ENCODE measurements at regions not wholly inside any gene's neighbourhood (a gene's known extent, or its start where the extent isn't known, plus 50 kb on each side); places are given as distances from the start of the nearest gene placed in this dataset.

DNA sequence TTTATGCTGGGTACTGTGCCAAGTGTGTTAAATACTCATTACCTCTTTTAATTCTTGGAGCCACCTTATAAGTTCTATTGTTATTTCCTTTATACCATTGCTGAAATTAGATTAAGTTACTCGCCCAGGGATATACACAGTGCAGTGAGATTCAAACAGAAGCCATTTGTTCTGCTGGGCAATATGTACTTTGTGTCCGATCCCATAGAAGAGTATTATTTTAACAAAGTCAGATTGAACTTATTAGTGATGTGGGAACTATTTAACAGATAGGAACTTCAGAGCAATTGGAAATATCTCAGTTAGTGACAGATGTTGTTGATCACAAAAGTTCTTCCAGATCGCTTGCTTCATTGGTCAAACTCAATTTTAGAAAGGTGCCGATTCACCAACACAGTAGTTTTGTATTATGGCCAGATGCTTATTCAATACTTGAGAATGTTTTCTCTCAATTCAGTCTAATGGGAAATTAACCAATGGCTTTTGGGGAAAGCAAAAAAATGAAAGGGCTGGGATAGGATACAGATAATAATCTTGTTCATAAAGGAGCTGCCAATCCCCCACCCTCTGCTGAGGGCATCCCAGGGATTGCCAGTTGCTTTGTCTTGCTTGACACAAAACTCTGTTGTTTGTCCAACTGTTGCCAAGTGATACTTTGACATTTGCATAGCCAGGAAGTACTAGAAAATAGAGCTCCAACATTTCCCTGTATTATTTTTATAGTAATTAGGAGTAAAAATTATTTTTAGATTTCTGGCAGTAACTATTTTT lies 94.8 kb upstream of the SEMA6A start:
- no TSS peak for BruUV-seq (replicated peaks)
- Mint-ChIP-seq H3K4me1 (ENCODE audit: insufficient read depth, unreplicated experiment) (no peaks in the 10 kb centered on the region), H3K4me3 (ENCODE audit: unreplicated experiment) (no peak overlapping the region), H3K9me3 (ENCODE audit: unreplicated experiment) (no peaks in the 10 kb centered on the region), H3K27me3 (ENCODE audit: insufficient read depth, unreplicated experiment) (no peaks in the 10 kb centered on the region), H3K36me3 (ENCODE audit: insufficient read depth, unreplicated experiment) (no peaks in the 10 kb centered on the region), H3K27ac (ENCODE audit: low read depth, unreplicated experiment) (no peak overlapping the region)
- intact Hi-C loops (cut with micrococcal nuclease), result no loop called here
- TF ChIP-seq, protein P1, sequence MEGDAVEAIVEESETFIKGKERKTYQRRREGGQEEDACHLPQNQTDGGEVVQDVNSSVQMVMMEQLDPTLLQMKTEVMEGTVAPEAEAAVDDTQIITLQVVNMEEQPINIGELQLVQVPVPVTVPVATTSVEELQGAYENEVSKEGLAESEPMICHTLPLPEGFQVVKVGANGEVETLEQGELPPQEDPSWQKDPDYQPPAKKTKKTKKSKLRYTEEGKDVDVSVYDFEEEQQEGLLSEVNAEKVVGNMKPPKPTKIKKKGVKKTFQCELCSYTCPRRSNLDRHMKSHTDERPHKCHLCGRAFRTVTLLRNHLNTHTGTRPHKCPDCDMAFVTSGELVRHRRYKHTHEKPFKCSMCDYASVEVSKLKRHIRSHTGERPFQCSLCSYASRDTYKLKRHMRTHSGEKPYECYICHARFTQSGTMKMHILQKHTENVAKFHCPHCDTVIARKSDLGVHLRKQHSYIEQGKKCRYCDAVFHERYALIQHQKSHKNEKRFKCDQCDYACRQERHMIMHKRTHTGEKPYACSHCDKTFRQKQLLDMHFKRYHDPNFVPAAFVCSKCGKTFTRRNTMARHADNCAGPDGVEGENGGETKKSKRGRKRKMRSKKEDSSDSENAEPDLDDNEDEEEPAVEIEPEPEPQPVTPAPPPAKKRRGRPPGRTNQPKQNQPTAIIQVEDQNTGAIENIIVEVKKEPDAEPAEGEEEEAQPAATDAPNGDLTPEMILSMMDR (IDR thresholded peaks at IDR 0.05; ENCODE audit: unreplicated experiment), result no peak
- POLR2A ChIA-PET, result interaction anchor here (0.6 to 0.7 kb wide), 2 partner anchors 282 to 495 kb away, joined by 3 read pairs; no protein-coding TSS in a partner anchor
- DNase-seq (ENCODE audit: unreplicated experiment), result no peak
- CTCF ChIA-PET, result no interaction called here

DNA sequence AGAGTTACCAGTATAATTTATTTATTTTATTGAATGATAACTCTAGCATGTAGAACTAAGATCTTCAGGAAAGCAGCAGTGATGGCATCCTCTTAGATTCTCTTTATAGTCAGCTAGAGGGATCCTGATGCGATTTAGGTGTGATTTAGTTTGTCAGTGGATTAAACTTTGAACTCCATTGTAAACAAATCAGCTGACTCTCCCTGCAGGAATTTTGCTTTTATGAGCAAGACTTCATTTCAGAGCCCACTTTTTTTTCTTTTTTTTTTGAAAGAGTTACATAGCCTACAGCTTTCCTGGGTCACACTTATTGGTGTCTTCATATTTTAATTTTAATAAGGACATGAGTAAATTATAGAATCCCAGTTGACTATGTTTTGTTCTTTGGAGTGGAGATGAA lies 93.8 kb upstream of the SEMA6A start:
- intact Hi-C loops (cut with micrococcal nuclease), result no loop called here
- no TSS peak for BruUV-seq (replicated peaks)
- Mint-ChIP-seq H3K36me3 (ENCODE audit: insufficient read depth, unreplicated experiment) (no peaks in the 10 kb centered on the region), H3K9me3 (ENCODE audit: unreplicated experiment) (no peaks in the 10 kb centered on the region), H3K27ac (ENCODE audit: low read depth, unreplicated experiment) (no peak overlapping the region), H3K27me3 (ENCODE audit: insufficient read depth, unreplicated experiment) (no peaks in the 10 kb centered on the region), H3K4me1 (ENCODE audit: insufficient read depth, unreplicated experiment) (no peaks in the 10 kb centered on the region), H3K4me3 (ENCODE audit: unreplicated experiment) (no peak overlapping the region)
- DNase-seq (ENCODE audit: unreplicated experiment), result no peak
- POLR2A ChIA-PET, result no interaction called here
- CTCF ChIA-PET, result interaction anchor here (0.6 to 1.3 kb wide), 3 partner anchors 8 to 610 kb away, joined by 3 to 5 read pairs (median 3); no protein-coding TSS in a partner anchor
- TF ChIP-seq, protein P1 (IDR thresholded peaks at IDR 0.05; ENCODE audit: unreplicated experiment), result no peak

GRCh38 chr5:116666901-116667300 lies 92.3 kb upstream of the SEMA6A start:
- Mint-ChIP-seq H3K4me3 (ENCODE audit: unreplicated experiment) (no peak overlapping the region), H3K27me3 (ENCODE audit: insufficient read depth, unreplicated experiment) (no peaks in the 10 kb centered on the region), H3K9me3 (ENCODE audit: unreplicated experiment) (no peaks in the 10 kb centered on the region), H3K36me3 (ENCODE audit: insufficient read depth, unreplicated experiment) (no peaks in the 10 kb centered on the region), H3K4me1 (ENCODE audit: insufficient read depth, unreplicated experiment) (no peaks in the 10 kb centered on the region), H3K27ac (ENCODE audit: low read depth, unreplicated experiment) (no peak overlapping the region)
- intact Hi-C loops (cut with micrococcal nuclease), result no loop called here
- POLR2A ChIA-PET, result interaction anchor here (0.7 to 1.0 kb wide), 2 partner anchors 13 to 1358 kb away, joined by 3 read pairs; no protein-coding TSS in a partner anchor
- no TSS peak for BruUV-seq (replicated peaks)
- CTCF ChIA-PET, result interaction anchor here (0.6 kb wide), 1 partner anchor 1411 kb away, joined by 3 read pairs; no protein-coding TSS in a partner anchor
- TF ChIP-seq, protein P1 (IDR thresholded peaks at IDR 0.05; ENCODE audit: unreplicated experiment), result no peak
- no peak for DNase-seq (ENCODE audit: unreplicated experiment)

DNA sequence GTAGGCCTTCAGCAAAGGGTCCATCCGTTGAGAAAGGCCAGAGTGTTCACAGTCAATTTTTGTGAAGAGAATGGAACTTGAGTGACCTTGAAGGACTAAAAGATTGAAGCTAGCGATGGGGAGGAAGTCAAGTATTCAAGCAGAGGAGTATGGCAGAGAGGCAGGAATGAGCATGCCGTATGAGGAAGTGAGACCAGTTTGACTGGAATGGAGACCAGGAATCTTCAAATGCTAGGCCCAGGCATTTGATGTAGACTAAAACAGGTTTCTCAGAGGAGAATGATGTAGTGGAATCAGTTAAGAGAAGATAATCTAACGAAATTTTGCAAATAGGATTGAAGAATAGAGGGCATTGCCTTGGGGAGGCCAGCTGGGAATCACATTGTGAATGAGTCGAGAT lies 90.4 kb upstream of the SEMA6A start:
- CTCF ChIA-PET, result no interaction called here
- POLR2A ChIA-PET, result interaction anchor here (0.6 kb wide), 1 partner anchor 1980 kb away, joined by 3 read pairs; no protein-coding TSS in a partner anchor
- H3K4me1 Mint-ChIP-seq (ENCODE audit: insufficient read depth, unreplicated experiment), result no peaks in the 10 kb centered on the region
- TF ChIP-seq, protein P1 (IDR thresholded peaks at IDR 0.05; ENCODE audit: unreplicated experiment), result no peak
- DNase-seq (ENCODE audit: unreplicated experiment), result no peak
- intact Hi-C loops (cut with micrococcal nuclease), result no loop called here
- no TSS peak for BruUV-seq (replicated peaks)
- H3K4me3 Mint-ChIP-seq (ENCODE audit: unreplicated experiment), result no peak overlapping the region
- no peaks in the 10 kb centered on the region for H3K36me3 Mint-ChIP-seq (ENCODE audit: insufficient read depth, unreplicated experiment)
- H3K9me3 Mint-ChIP-seq (ENCODE audit: unreplicated experiment), result no peaks in the 10 kb centered on the region
- H3K27ac Mint-ChIP-seq (ENCODE audit: low read depth, unreplicated experiment), result no peak overlapping the region
- H3K27me3 Mint-ChIP-seq (ENCODE audit: insufficient read depth, unreplicated experiment), result no peaks in the 10 kb centered on the region
